ENCODE measurements at regions not wholly inside any gene's neighbourhood (a gene's known extent, or its start where the extent isn't known, plus 50 kb on each side); places are given as distances from the start of the nearest gene placed in this dataset.

DNA sequence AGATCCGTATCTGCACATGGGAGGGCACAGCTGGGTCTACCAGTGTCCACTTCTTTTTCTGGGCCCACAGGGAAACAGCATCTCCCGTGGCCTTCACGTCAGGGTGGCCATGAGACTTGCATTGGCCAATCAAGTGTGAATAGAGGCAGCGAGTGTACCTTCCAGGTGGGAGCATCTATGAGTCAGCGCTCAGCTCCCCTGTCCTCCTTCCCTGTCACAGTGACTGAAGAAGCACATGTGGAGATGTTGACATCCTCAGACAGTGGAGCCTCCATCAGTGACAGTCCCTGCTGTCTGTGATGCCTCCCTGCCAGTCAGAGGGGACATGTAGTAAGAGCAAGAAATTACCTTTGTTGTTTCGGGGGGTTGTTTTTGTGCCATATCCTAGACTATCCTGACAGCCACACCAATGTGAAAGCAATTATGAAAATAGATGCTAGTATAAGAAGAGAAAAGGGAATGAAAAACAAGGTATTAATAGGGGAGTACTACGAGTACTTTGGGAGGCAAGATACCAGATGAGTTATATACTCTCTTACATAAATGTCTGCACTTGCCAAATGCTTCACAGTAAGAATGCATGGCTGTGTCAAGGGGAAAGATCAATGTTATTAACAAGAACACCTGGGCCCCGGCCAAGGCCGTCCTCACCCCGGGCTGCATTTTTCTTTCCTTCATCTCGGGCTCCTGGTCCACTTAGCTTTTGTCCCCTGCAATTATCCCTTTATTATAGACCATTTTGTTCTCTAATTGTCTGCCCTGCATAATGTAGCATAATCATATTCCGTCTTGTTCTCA, 86.0 kb downstream of the MATN1 start:
- TF ChIP-seq, protein P1, sequence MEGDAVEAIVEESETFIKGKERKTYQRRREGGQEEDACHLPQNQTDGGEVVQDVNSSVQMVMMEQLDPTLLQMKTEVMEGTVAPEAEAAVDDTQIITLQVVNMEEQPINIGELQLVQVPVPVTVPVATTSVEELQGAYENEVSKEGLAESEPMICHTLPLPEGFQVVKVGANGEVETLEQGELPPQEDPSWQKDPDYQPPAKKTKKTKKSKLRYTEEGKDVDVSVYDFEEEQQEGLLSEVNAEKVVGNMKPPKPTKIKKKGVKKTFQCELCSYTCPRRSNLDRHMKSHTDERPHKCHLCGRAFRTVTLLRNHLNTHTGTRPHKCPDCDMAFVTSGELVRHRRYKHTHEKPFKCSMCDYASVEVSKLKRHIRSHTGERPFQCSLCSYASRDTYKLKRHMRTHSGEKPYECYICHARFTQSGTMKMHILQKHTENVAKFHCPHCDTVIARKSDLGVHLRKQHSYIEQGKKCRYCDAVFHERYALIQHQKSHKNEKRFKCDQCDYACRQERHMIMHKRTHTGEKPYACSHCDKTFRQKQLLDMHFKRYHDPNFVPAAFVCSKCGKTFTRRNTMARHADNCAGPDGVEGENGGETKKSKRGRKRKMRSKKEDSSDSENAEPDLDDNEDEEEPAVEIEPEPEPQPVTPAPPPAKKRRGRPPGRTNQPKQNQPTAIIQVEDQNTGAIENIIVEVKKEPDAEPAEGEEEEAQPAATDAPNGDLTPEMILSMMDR (IDR thresholded peaks at IDR 0.05; ENCODE audit: control extremely low read depth, extremely low read depth): no peak
- Histone ChIP-seq H3K4me3 (no peak overlapping the region), H3K36me3 (ENCODE audit: control insufficient read depth in 4 of 4, insufficient read depth in 4 of 4, low read length in 4 of 4) (no peaks in the 10 kb centered on the region), H3K9me3 (ENCODE audit: control insufficient read depth in 4 of 4, insufficient read depth in 3 of 4, low read length in 3 of 4) (no peaks in the 10 kb centered on the region), H3K27me3 (ENCODE audit: control insufficient read depth in 3 of 3, insufficient read depth in 3 of 3, low read length in 2 of 3) (peaks cover 0 to 24% (median 2%) of the 10 kb centered on the region in 3 donors), H3K9ac (ENCODE audit: insufficient read depth in 1 of 2, low read length in 2 of 2) (no peak overlapping the region), H3K4me1 (ENCODE audit: control insufficient read depth in 5 of 5, insufficient read depth in 5 of 5, low read length in 5 of 5) (no peaks in the 10 kb centered on the region), H3K27ac (ENCODE audit: low read depth in 1 of 2, low read length in 1 of 2) (no peak overlapping the region)
- DNase-seq (no peak), ATAC-seq (ENCODE audit: insufficient read depth, low FRiP score) (no peak)
- WGBS, 2 donors: 53 to 68% methylated on average over 12 of the region's 12 CpGs

DNA sequence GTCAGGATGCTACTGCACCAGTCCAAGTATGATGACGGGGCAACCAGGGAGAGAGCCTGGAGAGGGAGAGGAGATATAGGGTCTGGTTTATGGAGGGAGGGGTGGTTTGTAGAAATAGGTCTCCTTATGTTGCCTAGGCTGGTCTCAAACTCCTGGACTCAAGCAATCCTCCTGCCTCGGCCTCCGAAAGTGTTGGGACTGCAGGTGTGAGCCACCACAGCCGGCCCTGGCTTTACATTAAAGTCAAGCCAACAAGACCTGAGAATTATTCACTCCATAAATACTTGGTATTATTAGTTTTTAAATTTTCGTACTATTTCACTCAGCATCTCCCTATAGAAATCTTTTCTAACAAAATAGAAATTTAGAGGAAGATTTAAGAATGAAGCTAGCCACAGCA, 86.8 kb downstream of the MATN1 start:
- no peak overlapping the region for H3K9ac ChIP-seq (ENCODE audit: insufficient read depth in 1 of 2, low read length in 2 of 2)
- no peaks in the 10 kb centered on the region for H3K9me3 ChIP-seq (ENCODE audit: control insufficient read depth in 4 of 4, insufficient read depth in 3 of 4, low read length in 3 of 4)
- peaks cover 0 to 23% (median 2%) of the 10 kb centered on the region in 3 donors for H3K27me3 ChIP-seq (ENCODE audit: control insufficient read depth in 3 of 3, insufficient read depth in 3 of 3, low read length in 2 of 3)
- no peaks in the 10 kb centered on the region for H3K4me1 ChIP-seq (ENCODE audit: control insufficient read depth in 5 of 5, insufficient read depth in 5 of 5, low read length in 5 of 5)
- TF ChIP-seq, protein P1 (IDR thresholded peaks at IDR 0.05; ENCODE audit: control extremely low read depth, extremely low read depth): no peak
- H3K27ac ChIP-seq (ENCODE audit: low read depth in 1 of 2, low read length in 1 of 2): no peak overlapping the region
- no peak for ATAC-seq (ENCODE audit: insufficient read depth, low FRiP score)
- 80 to 86% methylated on average over 5 of the region's 5 CpGs for WGBS, 2 donors
- no peak for DNase-seq
- H3K4me3 ChIP-seq: no peak overlapping the region
- H3K36me3 ChIP-seq (ENCODE audit: control insufficient read depth in 4 of 4, insufficient read depth in 4 of 4, low read length in 4 of 4): no peaks in the 10 kb centered on the region

DNA sequence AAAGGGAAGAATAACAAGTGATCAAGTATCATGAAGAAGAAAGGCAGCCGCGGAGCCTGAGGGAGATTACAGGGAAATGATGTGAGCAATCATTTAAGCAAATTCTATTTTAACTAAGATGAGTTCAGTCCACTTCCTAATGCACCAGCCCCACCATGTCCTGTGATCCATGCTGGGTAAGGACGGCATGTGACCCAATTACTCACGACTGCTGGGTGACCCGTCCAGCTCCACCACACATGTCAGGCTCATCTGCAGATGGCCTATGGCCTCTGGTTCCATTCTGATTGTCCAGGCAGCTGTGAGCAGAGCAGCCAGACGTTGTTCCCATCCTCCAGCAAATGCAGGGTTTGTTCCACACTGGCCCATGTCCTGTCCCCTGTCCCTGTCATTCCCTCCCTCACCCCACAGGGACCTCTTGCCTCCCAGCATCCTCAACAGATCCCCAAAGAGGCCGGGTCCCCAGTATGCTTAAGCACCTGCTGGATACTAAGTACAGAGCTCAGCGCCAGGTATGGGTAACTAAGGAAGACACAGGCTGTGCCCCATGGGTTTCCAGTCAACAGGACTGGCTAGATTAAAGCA, 87.9 kb downstream of the MATN1 start:
- no peaks in the 10 kb centered on the region for H3K36me3 ChIP-seq (ENCODE audit: control insufficient read depth in 4 of 4, insufficient read depth in 4 of 4, low read length in 4 of 4)
- H3K9me3 ChIP-seq (ENCODE audit: control insufficient read depth in 4 of 4, insufficient read depth in 3 of 4, low read length in 3 of 4): no peaks in the 10 kb centered on the region
- DNase-seq (no peak), ATAC-seq (ENCODE audit: insufficient read depth, low FRiP score) (no peak)
- peaks cover 0 to 17% (median 0%) of the 10 kb centered on the region in 3 donors for H3K27me3 ChIP-seq (ENCODE audit: control insufficient read depth in 3 of 3, insufficient read depth in 3 of 3, low read length in 2 of 3)
- no peaks in the 10 kb centered on the region for H3K4me1 ChIP-seq (ENCODE audit: control insufficient read depth in 5 of 5, insufficient read depth in 5 of 5, low read length in 5 of 5)
- no peak overlapping the region for H3K4me3 ChIP-seq
- 55 to 59% methylated on average over 8 of the region's 8 CpGs for WGBS, 2 donors
- no peak overlapping the region for H3K9ac ChIP-seq (ENCODE audit: insufficient read depth in 1 of 2, low read length in 2 of 2)
- H3K27ac ChIP-seq (ENCODE audit: low read depth in 1 of 2, low read length in 1 of 2): no peak overlapping the region
- TF ChIP-seq, protein P1 (IDR thresholded peaks at IDR 0.05; ENCODE audit: control extremely low read depth, extremely low read depth): no peak
